HepG2 (cell line): ENCODE measurements at regions not wholly inside any gene's neighbourhood (a gene's known extent, or its start where the extent isn't known, plus 50 kb on each side); places are given as distances from the start of the nearest gene placed in this dataset.

ENCODE experiments used
- BHLHE40 ChIP-seq: IDR thresholded peaks from 2 replicates; pipeline ENCODE4 v1.6.1; 2011; ENCODE audit warnings: low read length, improper control_type of control experiment
- CAMTA2 ChIP-seq: sonication (generic); formaldehyde crosslinking; IDR thresholded peaks from 2 replicates; pipeline ENCODE4 v1.4.0; 2020; ENCODE audit warnings: mild to moderate bottlenecking, missing genetic modification reagents, borderline replicate concordance
- FOXP1 ChIP-seq, 2 experiments: fragments of 450-650 bp in 1 of 2; IDR thresholded peaks; 2 replicates each; pipeline ENCODE4 v1.6.1; 2017 to 2018; ENCODE audit warnings: antibody characterized with exemption in 1 of 2
- LBX2 ChIP-seq: sonication (generic); formaldehyde crosslinking; IDR thresholded peaks from 2 replicates; pipeline ENCODE4 v1.5.0; 2020; ENCODE audit warnings: missing genetic modification reagents, mild to moderate bottlenecking, borderline replicate concordance
- PITX1 ChIP-seq: sonication (generic); formaldehyde crosslinking; IDR thresholded peaks from 2 replicates; pipeline ENCODE4 v1.5.1; 2020; ENCODE audit warnings: mild to moderate bottlenecking, missing genetic modification reagents
- THAP8 ChIP-seq: sonication (generic); formaldehyde crosslinking; IDR thresholded peaks from 2 replicates; pipeline ENCODE4 v1.5.1; 2020; ENCODE audit warnings: missing genetic modification reagents, mild to moderate bottlenecking, borderline replicate concordance
- ZMYM4 ChIP-seq: sonication (generic); formaldehyde crosslinking; IDR thresholded peaks from 2 replicates; pipeline ENCODE4 v1.8.1; 2023; ENCODE audit warnings: mild to moderate bottlenecking, missing genetic modification reagents
- ZNF224 ChIP-seq: sonication (generic); formaldehyde crosslinking; IDR thresholded peaks from 2 replicates; pipeline ENCODE4 v1.5.0; 2020; ENCODE audit warnings: mild to moderate bottlenecking, missing genetic modification reagents
- ZNF251 ChIP-seq: sonication (generic); formaldehyde crosslinking; IDR thresholded peaks from 2 replicates; pipeline ENCODE4 v1.9.0; 2021; ENCODE audit warnings: mild to moderate bottlenecking, missing genetic modification reagents
- ZNF414 ChIP-seq: sonication (generic); formaldehyde crosslinking; IDR thresholded peaks from 2 replicates; pipeline ENCODE4 v1.5.0; 2020; ENCODE audit warnings: missing genetic modification reagents
- ZNF451 ChIP-seq: sonication (generic); formaldehyde crosslinking; IDR thresholded peaks from 2 replicates; pipeline ENCODE4 v1.5.0; 2020; ENCODE audit warnings: mild to moderate bottlenecking, missing genetic modification reagents
- ZSCAN31 ChIP-seq: sonication (generic); formaldehyde crosslinking; IDR thresholded peaks from 2 replicates; pipeline ENCODE4 v1.5.0; 2020; ENCODE audit warnings: low read depth, mild to moderate bottlenecking, missing genetic modification reagents
- TF ChIP-seq, protein P1 (sequence below): sonication (generic); formaldehyde crosslinking; IDR thresholded peaks from 2 replicates; pipeline ENCODE4 v1.4.0; 2020; ENCODE audit warnings: missing genetic modification reagents, mild to moderate bottlenecking, borderline replicate concordance
- TF ChIP-seq, protein P2 (sequence below): sonication (generic); formaldehyde crosslinking; IDR thresholded peaks from 2 replicates; pipeline ENCODE4 v1.4.0; 2020; ENCODE audit warnings: missing genetic modification reagents
- TF ChIP-seq, protein P3 (sequence below), 2 experiments: sonication (generic) in 1 of 2; formaldehyde crosslinking in 1 of 2; IDR thresholded peaks; 2 replicates each; pipeline versions ENCODE4 v1.4.0 to v1.6.1; 2016 to 2020; ENCODE audit warnings: borderline replicate concordance in 1 of 2, low read depth in 1 of 2, mild to moderate bottlenecking in 1 of 2, missing genetic modification reagents in 1 of 2
- TF ChIP-seq, protein P4 (sequence below): IDR thresholded peaks from 2 replicates; pipeline ENCODE4 v1.6.1; 2016; ENCODE audit warnings: mild to moderate bottlenecking, missing biosample characterization, missing genetic modification reagents

DNA sequence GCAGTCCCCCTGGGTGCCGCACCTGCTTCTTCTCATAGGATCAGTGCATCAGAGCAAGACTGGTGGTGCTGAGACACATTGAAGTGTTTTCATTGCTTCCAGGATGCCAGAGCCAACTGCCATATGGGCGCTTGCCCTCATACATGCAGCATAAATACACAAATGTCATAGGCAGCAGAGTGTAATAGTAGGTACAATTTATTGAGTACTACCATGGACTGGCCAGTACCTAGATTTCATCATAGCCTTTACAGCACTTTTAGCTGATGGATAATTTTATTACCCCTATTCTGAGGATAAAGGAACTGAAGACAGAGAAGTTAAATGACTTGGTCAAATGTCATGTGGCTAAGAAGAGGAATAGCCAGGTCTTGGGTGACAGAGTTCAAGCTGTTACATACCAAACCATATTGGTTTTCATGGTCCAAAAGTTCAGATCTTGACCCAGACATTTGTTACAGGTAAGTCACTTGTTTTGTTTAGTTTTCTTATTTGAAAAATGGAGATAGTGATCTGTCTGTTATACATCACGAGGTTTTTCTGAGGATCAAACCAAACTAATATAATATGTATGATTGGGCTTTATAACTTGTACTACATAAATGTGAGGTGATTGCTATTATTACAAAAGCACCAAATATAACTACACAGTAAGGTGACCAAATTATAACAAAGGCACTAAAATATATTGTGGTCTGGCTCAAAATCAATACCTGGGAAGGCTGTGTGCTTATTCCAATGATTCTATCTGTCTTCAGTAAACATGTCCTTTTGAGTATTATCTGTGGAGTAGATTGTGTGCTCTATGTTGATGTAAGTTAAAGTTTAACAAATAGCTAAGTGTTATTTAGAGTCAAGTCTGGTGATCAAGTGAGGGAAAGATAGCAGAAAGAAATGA, 151.9 kb upstream of the CYRIA start (continued):
- TF ChIP-seq, protein P1, sequence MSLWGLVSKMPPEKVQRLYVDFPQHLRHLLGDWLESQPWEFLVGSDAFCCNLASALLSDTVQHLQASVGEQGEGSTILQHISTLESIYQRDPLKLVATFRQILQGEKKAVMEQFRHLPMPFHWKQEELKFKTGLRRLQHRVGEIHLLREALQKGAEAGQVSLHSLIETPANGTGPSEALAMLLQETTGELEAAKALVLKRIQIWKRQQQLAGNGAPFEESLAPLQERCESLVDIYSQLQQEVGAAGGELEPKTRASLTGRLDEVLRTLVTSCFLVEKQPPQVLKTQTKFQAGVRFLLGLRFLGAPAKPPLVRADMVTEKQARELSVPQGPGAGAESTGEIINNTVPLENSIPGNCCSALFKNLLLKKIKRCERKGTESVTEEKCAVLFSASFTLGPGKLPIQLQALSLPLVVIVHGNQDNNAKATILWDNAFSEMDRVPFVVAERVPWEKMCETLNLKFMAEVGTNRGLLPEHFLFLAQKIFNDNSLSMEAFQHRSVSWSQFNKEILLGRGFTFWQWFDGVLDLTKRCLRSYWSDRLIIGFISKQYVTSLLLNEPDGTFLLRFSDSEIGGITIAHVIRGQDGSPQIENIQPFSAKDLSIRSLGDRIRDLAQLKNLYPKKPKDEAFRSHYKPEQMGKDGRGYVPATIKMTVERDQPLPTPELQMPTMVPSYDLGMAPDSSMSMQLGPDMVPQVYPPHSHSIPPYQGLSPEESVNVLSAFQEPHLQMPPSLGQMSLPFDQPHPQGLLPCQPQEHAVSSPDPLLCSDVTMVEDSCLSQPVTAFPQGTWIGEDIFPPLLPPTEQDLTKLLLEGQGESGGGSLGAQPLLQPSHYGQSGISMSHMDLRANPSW (CRISPR knock-in tag) = no peak
- TF ChIP-seq, protein P2, sequence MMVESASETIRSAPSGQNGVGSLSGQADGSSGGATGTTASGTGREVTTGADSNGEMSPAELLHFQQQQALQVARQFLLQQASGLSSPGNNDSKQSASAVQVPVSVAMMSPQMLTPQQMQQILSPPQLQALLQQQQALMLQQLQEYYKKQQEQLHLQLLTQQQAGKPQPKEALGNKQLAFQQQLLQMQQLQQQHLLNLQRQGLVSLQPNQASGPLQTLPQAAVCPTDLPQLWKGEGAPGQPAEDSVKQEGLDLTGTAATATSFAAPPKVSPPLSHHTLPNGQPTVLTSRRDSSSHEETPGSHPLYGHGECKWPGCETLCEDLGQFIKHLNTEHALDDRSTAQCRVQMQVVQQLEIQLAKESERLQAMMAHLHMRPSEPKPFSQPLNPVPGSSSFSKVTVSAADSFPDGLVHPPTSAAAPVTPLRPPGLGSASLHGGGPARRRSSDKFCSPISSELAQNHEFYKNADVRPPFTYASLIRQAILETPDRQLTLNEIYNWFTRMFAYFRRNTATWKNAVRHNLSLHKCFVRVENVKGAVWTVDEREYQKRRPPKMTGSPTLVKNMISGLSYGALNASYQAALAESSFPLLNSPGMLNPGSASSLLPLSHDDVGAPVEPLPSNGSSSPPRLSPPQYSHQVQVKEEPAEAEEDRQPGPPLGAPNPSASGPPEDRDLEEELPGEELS (CRISPR knock-in tag) = 0 out of 2 replicates have a peak, but pooled peaks have one; percentile 22
- no peak for TF ChIP-seq ZNF224 (CRISPR knock-in tag)
- no peak for TF ChIP-seq ZNF251 (CRISPR knock-in tag)
- TF ChIP-seq ZNF414 (CRISPR knock-in tag) = no peak
- TF ChIP-seq, protein P3, sequence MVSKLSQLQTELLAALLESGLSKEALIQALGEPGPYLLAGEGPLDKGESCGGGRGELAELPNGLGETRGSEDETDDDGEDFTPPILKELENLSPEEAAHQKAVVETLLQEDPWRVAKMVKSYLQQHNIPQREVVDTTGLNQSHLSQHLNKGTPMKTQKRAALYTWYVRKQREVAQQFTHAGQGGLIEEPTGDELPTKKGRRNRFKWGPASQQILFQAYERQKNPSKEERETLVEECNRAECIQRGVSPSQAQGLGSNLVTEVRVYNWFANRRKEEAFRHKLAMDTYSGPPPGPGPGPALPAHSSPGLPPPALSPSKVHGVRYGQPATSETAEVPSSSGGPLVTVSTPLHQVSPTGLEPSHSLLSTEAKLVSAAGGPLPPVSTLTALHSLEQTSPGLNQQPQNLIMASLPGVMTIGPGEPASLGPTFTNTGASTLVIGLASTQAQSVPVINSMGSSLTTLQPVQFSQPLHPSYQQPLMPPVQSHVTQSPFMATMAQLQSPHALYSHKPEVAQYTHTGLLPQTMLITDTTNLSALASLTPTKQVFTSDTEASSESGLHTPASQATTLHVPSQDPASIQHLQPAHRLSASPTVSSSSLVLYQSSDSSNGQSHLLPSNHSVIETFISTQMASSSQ (IDR thresholded peaks at IDR 0.05; ENCODE audit: low read depth) = peak; percentile 65
- TF ChIP-seq, protein P3 (CRISPR knock-in tag; IDR thresholded peaks at IDR 0.05; ENCODE audit: borderline replicate concordance) = no peak
- TF ChIP-seq ZSCAN31 = no peak
- no peak for TF ChIP-seq THAP8 (CRISPR knock-in tag)
- TF ChIP-seq PITX1 (CRISPR knock-in tag) = no peak
- TF ChIP-seq, protein P4, sequence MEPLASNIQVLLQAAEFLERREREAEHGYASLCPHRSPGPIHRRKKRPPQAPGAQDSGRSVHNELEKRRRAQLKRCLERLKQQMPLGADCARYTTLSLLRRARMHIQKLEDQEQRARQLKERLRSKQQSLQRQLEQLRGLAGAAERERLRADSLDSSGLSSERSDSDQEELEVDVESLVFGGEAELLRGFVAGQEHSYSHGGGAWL (CRISPR knock-in tag) = no peak
- TF ChIP-seq BHLHE40 = no peak
- TF ChIP-seq FOXP1 (IDR thresholded peaks at IDR 0.05) = no peak
- peak; percentile 57; the same call in 1 of the 2 replicates for TF ChIP-seq FOXP1 (CRISPR knock-in tag; IDR thresholded peaks at IDR 0.05)
- TF ChIP-seq ZNF451 (CRISPR knock-in tag) = no peak
- no peak for TF ChIP-seq LBX2 (CRISPR knock-in tag)
- TF ChIP-seq ZMYM4 = no peak
- no peak for TF ChIP-seq CAMTA2
